ENCODE measurements at regions not wholly inside any gene's neighbourhood (a gene's known extent, or its start where the extent isn't known, plus 50 kb on each side); places are given as distances from the start of the nearest gene placed in this dataset.

- Histone ChIP-seq H3K36me3 (no peaks in the 10 kb centered on the region), H3K4me3 (no peak overlapping the region), H4K20me1 (no peaks in the 10 kb centered on the region), H3K27me3 (no peaks in the 10 kb centered on the region), H3K4me2 (no peak overlapping the region), H3K27ac (no peak overlapping the region), H3K9me3 (peaks cover 59% of the 10 kb centered on the region), H3K4me1 (no peaks in the 10 kb centered on the region), H3K9ac (no peak overlapping the region)
- no peak for TF ChIP-seq Cebpa-rat (IDR thresholded peaks at IDR 0.05)
These were observed 231.9 kb downstream of the CHIC2 start for GRCh38 chr4:53832549-53832948.

GRCh38 chr4:53830511-53830910, 233.9 kb downstream of the CHIC2 start:
- H3K9me3 ChIP-seq: peaks cover 59% of the 10 kb centered on the region
- no peak for TF ChIP-seq Cebpa-rat (IDR thresholded peaks at IDR 0.05)
- no peaks in the 10 kb centered on the region for H3K4me1 ChIP-seq
- no peaks in the 10 kb centered on the region for H3K27me3 ChIP-seq
- H3K27ac ChIP-seq: no peak overlapping the region
- no peak overlapping the region for H3K4me3 ChIP-seq
- no peaks in the 10 kb centered on the region for H4K20me1 ChIP-seq
- no peak overlapping the region for H3K9ac ChIP-seq
- H3K4me2 ChIP-seq: no peak overlapping the region
- no peaks in the 10 kb centered on the region for H3K36me3 ChIP-seq

- no peak overlapping the region for H3K27ac ChIP-seq
These were observed 230.0 kb upstream of the LNX1 start for GRCh38 chr4:53821179-53821851.

GRCh38 chr4:53818104-53818503, 226.8 kb upstream of the LNX1 start:
- H3K4me3 ChIP-seq: no peak overlapping the region

More at GRCh38 chr4:53821179-53821851, 230.0 kb upstream of the LNX1 start:
- Histone ChIP-seq H3K9ac (no peak overlapping the region), H3K4me3 (no peak overlapping the region), H3K27me3 (no peaks in the 10 kb centered on the region), H3K4me2 (no peak overlapping the region), H4K20me1 (no peaks in the 10 kb centered on the region), H3K36me3 (no peaks in the 10 kb centered on the region), H3K4me1 (no peaks in the 10 kb centered on the region), H3K9me3 (no peaks in the 10 kb centered on the region)
- TF ChIP-seq Cebpa-rat (IDR thresholded peaks at IDR 0.05): no peak

GRCh38 chr4:53816561-53816960, 225.3 kb upstream of the LNX1 start:
- Histone ChIP-seq H3K36me3 (no peaks in the 10 kb centered on the region), H3K27me3 (no peaks in the 10 kb centered on the region), H3K4me1 (no peaks in the 10 kb centered on the region), H3K4me2 (no peak overlapping the region), H4K20me1 (no peaks in the 10 kb centered on the region), H3K27ac (no peak overlapping the region), H3K4me3 (no peak overlapping the region), H3K9me3 (no peaks in the 10 kb centered on the region), H3K9ac (no peak overlapping the region)
- no peak for TF ChIP-seq Cebpa-rat (IDR thresholded peaks at IDR 0.05)

More at GRCh38 chr4:53818104-53818503, 226.8 kb upstream of the LNX1 start:
- Histone ChIP-seq H3K4me2 (no peak overlapping the region), H3K27ac (no peak overlapping the region), H4K20me1 (no peaks in the 10 kb centered on the region), H3K4me1 (no peaks in the 10 kb centered on the region), H3K36me3 (no peaks in the 10 kb centered on the region), H3K9ac (no peak overlapping the region), H3K27me3 (no peaks in the 10 kb centered on the region), H3K9me3 (no peaks in the 10 kb centered on the region)
- no peak for TF ChIP-seq Cebpa-rat (IDR thresholded peaks at IDR 0.05)

DNA sequence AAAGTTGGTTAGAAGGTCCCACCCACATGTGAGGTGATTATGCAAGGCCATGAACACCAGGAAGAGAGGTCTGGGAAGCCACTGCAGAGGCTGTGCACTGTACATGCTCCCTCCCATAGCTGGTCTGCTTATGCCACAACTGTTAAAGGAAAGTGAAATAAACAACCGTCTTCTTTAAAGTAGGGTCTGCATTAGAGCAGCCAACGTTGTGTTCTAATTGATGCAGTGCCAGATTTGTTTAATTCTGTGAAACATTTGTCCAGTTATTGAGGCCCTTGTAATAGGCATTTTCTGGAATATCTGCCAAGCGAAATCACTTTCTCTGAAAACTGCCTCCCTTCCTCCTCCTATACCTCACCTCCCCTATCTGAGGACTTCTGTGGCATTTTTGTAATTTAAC, 224.0 kb upstream of the LNX1 start:
- no peaks in the 10 kb centered on the region for H3K36me3 ChIP-seq
- H3K9ac ChIP-seq: no peak overlapping the region
- H4K20me1 ChIP-seq: no peaks in the 10 kb centered on the region
- H3K4me3 ChIP-seq: no peak overlapping the region
- H3K4me2 ChIP-seq: no peak overlapping the region
- no peak overlapping the region for H3K27ac ChIP-seq
- no peaks in the 10 kb centered on the region for H3K9me3 ChIP-seq
- no peaks in the 10 kb centered on the region for H3K4me1 ChIP-seq
- H3K27me3 ChIP-seq: no peaks in the 10 kb centered on the region
- no peak for TF ChIP-seq Cebpa-rat (IDR thresholded peaks at IDR 0.05)

- no peaks in the 10 kb centered on the region for H3K4me1 ChIP-seq
- H3K36me3 ChIP-seq: no peaks in the 10 kb centered on the region
- H4K20me1 ChIP-seq: no peaks in the 10 kb centered on the region
- no peak overlapping the region for H3K4me3 ChIP-seq
- no peak overlapping the region for H3K4me2 ChIP-seq
- H3K27ac ChIP-seq: no peak overlapping the region
- no peak overlapping the region for H3K9ac ChIP-seq
- no peak for TF ChIP-seq Cebpa-rat (IDR thresholded peaks at IDR 0.05)
- no peaks in the 10 kb centered on the region for H3K27me3 ChIP-seq
- H3K9me3 ChIP-seq: no peaks in the 10 kb centered on the region
These were observed 222.7 kb upstream of the LNX1 start for GRCh38 chr4:53813998-53814397.

- no peak overlapping the region for H3K4me3 ChIP-seq
- TF ChIP-seq Cebpa-rat (IDR thresholded peaks at IDR 0.05): no peak
- no peak overlapping the region for H3K27ac ChIP-seq
- no peaks in the 10 kb centered on the region for H3K36me3 ChIP-seq
- H3K4me2 ChIP-seq: no peak overlapping the region
- no peaks in the 10 kb centered on the region for H4K20me1 ChIP-seq
- H3K9me3 ChIP-seq: no peaks in the 10 kb centered on the region
- H3K9ac ChIP-seq: no peak overlapping the region
- no peaks in the 10 kb centered on the region for H3K27me3 ChIP-seq
- no peaks in the 10 kb centered on the region for H3K4me1 ChIP-seq
These were observed 219.4 kb upstream of the LNX1 start for GRCh38 chr4:53810643-53811042.

- H3K27ac ChIP-seq: no peak overlapping the region
- no peak for TF ChIP-seq Cebpa-rat (IDR thresholded peaks at IDR 0.05)
These were observed 218.5 kb upstream of the LNX1 start for GRCh38 chr4:53809816-53810215.

GRCh38 chr4:53805291-53805690, 214.0 kb upstream of the LNX1 start:
- Histone ChIP-seq H3K27ac (no peak overlapping the region), H3K27me3 (no peaks in the 10 kb centered on the region), H3K4me3 (no peak overlapping the region), H3K4me1 (no peaks in the 10 kb centered on the region), H3K36me3 (no peaks in the 10 kb centered on the region), H3K9me3 (no peaks in the 10 kb centered on the region), H3K4me2 (no peak overlapping the region), H4K20me1 (no peaks in the 10 kb centered on the region), H3K9ac (no peak overlapping the region)
- no peak for TF ChIP-seq Cebpa-rat (IDR thresholded peaks at IDR 0.05)

More at GRCh38 chr4:53809816-53810215, 218.5 kb upstream of the LNX1 start:
- Histone ChIP-seq H3K4me3 (no peak overlapping the region), H3K36me3 (no peaks in the 10 kb centered on the region), H3K4me1 (no peaks in the 10 kb centered on the region), H3K27me3 (no peaks in the 10 kb centered on the region), H3K4me2 (no peak overlapping the region), H3K9me3 (no peaks in the 10 kb centered on the region), H3K9ac (no peak overlapping the region), H4K20me1 (no peaks in the 10 kb centered on the region)

GRCh38 chr4:53804719-53805118, 213.4 kb upstream of the LNX1 start:
- TF ChIP-seq Cebpa-rat (IDR thresholded peaks at IDR 0.05): no peak
- no peak overlapping the region for H3K27ac ChIP-seq

More at GRCh38 chr4:53804719-53805118, 213.4 kb upstream of the LNX1 start:
- Histone ChIP-seq H3K9me3 (no peaks in the 10 kb centered on the region), H4K20me1 (no peaks in the 10 kb centered on the region), H3K27me3 (no peaks in the 10 kb centered on the region), H3K4me1 (no peaks in the 10 kb centered on the region), H3K9ac (no peak overlapping the region), H3K4me3 (no peak overlapping the region), H3K4me2 (no peak overlapping the region), H3K36me3 (no peaks in the 10 kb centered on the region)

Data from BLaER1 (cell line).